ENCODE measurements at regions not wholly inside any gene's neighbourhood (a gene's known extent, or its start where the extent isn't known, plus 50 kb on each side); places are given as distances from the start of the nearest gene placed in this dataset.
"Not testable (repeated sequence)": the region's sequence is repeated elsewhere in the genome, so short reads cannot be mapped to it uniquely, and the experiment has no call there.

- DNase-seq, result no peak
These were observed 86.9 kb upstream of the ZC3H15 start for GRCh38 chr2:186399082-186399644.

- DNase-seq, result no peak
These were observed 80.2 kb upstream of the ZC3H15 start for GRCh38 chr2:186405842-186406241.

- no peak for DNase-seq
These were observed 78.4 kb upstream of the ZC3H15 start for GRCh38 chr2:186407611-186408010.

- DNase-seq, result no peak
These were observed 75.3 kb upstream of the ZC3H15 start for GRCh38 chr2:186410802-186411201.

GRCh38 chr2:186422226-186422625 lies 63.8 kb upstream of the ZC3H15 start:
- peak; percentile 4 for DNase-seq

- DNase-seq, result no peak
These were observed 62.6 kb upstream of the ZC3H15 start for GRCh38 chr2:186423481-186423880.

- DNase-seq, result no peak
These were observed 61.8 kb upstream of the ZC3H15 start for GRCh38 chr2:186424265-186424664.

- DNase-seq, result no peak
These were observed 60.5 kb upstream of the ZC3H15 start for GRCh38 chr2:186425576-186425975.

- DNase-seq, result no peak
These were observed 59.7 kb upstream of the ZC3H15 start for GRCh38 chr2:186426153-186427016.

GRCh38 chr2:186427017-186427350 lies 59.1 kb upstream of the ZC3H15 start:
- not testable (repeated sequence) for DNase-seq

- no peak for DNase-seq
These were observed 58.1 kb upstream of the ZC3H15 start for GRCh38 chr2:186427970-186428369.

GRCh38 chr2:186429104-186429503 lies 57.0 kb upstream of the ZC3H15 start:
- DNase-seq, result no peak

GRCh38 chr2:186431306-186431705 lies 54.8 kb upstream of the ZC3H15 start:
- no peak for DNase-seq

- DNase-seq, result no peak
These were observed 53.0 kb upstream of the ZC3H15 start for GRCh38 chr2:186433040-186433439.

GRCh38 chr2:186433777-186434432 lies 52.2 kb upstream of the ZC3H15 start:
- DNase-seq, result no peak

Measured in dermis blood vessel endothelial cell (primary cell).